Esophagus muscularis mucosa (tissue), 4 donors: ENCODE measurements at regions not wholly inside any gene's neighbourhood (a gene's known extent, or its start where the extent isn't known, plus 50 kb on each side); places are given as distances from the start of the nearest gene placed in this dataset.

Experiments
- EP300 ChIP-seq: sonication (generic); formaldehyde crosslinking; IDR thresholded peaks from one replicate; pipeline ENCODE4 v1.6.1; 2017; ENCODE audit warnings: antibody characterized with exemption
- POLR2A ChIP-seq: fragments of 450-650 bp; IDR thresholded peaks from one replicate; pipeline ENCODE4 v1.6.1; 2017; ENCODE audit warnings: antibody characterized with exemption, moderate library complexity, mild to moderate bottlenecking, low read depth
- POLR2AphosphoS5 ChIP-seq, 2 donors: sonication (generic); formaldehyde crosslinking; IDR thresholded peaks; one replicate each; pipeline ENCODE4 v1.6.1; 2017; ENCODE audit warnings: antibody characterized with exemption in 2 of 2
- TF ChIP-seq, protein P1 (sequence below), 3 experiments: fragments of 200-600 bp in 2 of 3; fragments of 450-650 bp in 1 of 3; sonication (generic) in 2 of 3; IDR thresholded peaks; one replicate each; pipeline ENCODE4 v1.5.1; 2017 to 2019; ENCODE audit warnings: antibody characterized with exemption in 3 of 3, mild to moderate bottlenecking in 2 of 3, moderate library complexity in 1 of 3

GRCh38 chr22:47608421-47608820 lies 846.0 kb downstream of the TBC1D22A start:
- TF ChIP-seq, protein P1, sequence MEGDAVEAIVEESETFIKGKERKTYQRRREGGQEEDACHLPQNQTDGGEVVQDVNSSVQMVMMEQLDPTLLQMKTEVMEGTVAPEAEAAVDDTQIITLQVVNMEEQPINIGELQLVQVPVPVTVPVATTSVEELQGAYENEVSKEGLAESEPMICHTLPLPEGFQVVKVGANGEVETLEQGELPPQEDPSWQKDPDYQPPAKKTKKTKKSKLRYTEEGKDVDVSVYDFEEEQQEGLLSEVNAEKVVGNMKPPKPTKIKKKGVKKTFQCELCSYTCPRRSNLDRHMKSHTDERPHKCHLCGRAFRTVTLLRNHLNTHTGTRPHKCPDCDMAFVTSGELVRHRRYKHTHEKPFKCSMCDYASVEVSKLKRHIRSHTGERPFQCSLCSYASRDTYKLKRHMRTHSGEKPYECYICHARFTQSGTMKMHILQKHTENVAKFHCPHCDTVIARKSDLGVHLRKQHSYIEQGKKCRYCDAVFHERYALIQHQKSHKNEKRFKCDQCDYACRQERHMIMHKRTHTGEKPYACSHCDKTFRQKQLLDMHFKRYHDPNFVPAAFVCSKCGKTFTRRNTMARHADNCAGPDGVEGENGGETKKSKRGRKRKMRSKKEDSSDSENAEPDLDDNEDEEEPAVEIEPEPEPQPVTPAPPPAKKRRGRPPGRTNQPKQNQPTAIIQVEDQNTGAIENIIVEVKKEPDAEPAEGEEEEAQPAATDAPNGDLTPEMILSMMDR (IDR thresholded peaks at IDR 0.05), result no peak
- TF ChIP-seq EP300, result no peak
- TF ChIP-seq POLR2A, result no peak
- no peak for TF ChIP-seq POLR2AphosphoS5 (IDR thresholded peaks at IDR 0.05)
